A172 (cell line): ENCODE measurements at regions not wholly inside any gene's neighbourhood (a gene's known extent, or its start where the extent isn't known, plus 50 kb on each side); places are given as distances from the start of the nearest gene placed in this dataset.
A peak's percentile ranks its signal among the peaks of the same experiment; 100 is the strongest.
"Not testable (repeated sequence)": the region's sequence is repeated elsewhere in the genome, so short reads cannot be mapped to it uniquely, and the experiment has no call there.

Experiments used
- DNase-seq: peaks from one replicate; pipeline ENCODE4 v3.0.0-alpha.2; 2015; ENCODE audit warnings: low spot score

DNA sequence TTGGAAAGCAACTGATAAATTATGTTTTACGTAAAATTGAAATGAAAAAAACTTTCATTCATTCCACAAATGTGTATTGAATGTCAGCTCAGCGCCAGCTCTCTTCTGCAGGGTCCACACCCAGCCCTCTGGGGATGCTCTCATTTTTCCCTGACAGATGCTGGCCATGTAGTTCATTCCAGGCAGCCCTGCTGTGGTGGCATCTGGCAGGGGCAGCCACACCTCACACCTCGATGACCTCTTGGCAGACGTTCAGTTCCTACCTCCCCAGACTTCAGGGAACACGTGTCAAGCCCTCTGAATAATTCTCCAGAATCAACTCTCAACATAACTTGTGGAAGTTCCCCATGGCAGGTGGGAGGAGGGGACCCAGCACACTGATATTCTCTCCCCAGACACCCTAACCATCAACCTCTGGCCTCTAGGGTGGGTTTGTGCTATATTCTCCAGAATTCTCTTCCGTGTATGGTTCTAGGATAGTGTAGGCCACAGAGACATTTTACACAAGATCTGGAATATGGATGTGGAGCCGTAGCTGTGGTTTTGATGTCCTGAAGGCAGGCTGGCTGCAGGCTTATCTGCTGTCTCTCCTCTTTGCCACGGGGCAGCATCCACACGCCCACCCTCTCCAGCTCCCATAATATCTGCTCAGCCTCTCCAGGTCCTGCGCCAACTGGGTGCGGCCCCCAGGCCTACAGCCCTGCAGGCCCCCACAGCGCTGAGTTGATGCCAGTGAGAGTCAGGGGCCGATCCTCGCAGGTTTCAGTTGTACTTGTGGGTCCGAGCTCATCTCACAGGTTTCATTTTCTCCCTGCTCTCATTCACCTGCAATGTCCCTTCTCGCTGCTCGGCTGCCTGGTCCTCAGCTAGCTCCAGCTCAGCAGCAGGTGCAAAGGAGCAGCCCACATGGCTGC, 175.8 kb upstream of the ARID1B start:
- DNase-seq = no peak

DNA sequence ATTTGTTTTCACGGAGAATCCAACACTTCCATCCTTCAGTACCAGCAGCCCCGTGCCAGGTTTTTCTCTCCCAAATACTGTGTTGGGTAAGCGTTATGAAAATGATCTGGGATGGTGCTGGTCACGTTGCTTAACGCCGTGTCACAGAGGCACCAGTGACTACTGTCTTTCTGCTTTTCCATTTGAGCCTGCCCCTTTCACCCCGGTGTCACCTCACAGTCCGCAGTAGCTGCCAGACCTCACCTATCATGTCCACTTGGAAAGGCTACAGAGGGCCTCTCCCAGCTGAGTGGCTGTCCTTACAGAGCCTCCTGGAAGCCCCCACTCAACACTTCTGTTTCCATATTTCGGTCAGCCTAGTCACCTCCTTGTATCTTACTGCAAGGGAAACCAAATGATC, 176.5 kb upstream of the ARID1B start:
- DNase-seq = no peak

DNA sequence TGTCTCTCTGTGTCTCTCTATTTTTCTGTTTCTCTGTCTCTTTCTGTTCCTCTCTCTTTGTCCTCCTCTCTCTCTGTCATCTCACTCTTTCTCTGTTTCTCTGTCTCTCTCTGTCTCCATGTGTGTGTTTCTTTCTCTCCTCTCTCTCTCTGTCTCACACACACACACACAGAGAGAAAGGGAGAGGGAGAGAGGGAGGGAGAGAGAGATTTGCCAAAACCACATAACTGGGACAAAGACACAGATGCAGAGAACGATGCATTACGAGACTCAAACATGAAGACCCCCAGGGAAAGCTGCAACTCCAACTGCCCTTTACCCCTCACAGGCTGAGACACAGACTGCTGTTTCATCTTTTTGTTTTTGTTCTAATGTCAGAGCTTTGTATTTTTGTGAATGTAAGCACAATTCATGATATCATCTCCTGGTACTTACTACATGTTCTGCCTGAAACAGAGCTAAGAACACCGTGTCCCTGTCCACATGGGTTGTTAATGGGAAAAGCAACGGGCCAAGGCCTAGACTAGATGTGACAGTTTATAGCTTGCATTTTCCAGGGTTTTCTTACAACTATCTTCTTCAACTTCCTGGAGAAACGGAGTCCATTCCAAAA, 177.1 kb upstream of the ARID1B start:
- no peak for DNase-seq

DNA sequence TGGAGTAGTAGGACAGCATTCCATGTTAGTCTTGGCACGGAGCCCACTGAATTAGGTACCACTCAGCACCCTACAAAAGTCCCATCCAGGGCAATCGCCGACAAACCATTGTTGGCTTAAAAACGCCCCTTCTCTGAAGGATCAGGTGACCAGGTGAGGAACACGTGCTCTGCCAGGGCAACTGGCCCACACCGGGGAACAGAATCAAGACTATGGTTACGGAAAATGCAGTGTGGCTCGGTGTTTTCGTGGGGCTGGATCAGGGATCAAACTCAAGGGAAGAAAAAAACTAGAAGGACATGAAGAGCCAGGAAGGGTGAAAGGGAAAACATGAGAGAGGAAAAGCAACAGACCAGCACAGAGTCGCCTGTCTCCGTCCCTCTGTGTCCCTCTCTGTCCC, 177.8 kb upstream of the ARID1B start:
- DNase-seq = no peak

DNA sequence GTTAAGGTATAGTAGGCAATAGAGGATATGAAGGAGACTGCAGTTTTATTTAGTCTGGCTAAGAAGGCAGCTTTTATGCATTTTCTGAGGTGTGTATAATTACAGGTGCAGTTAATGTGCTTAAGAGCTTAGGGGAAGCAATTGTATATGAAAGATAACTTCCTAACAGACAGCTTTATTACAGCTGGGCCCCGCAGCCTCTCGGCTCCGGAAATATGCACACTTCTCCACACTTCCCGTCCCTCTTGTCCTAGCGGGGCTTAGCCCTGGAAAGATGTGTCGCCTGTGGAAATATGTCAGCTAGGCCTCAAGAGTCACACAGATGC, 178.4 kb upstream of the ARID1B start:
- DNase-seq = no peak

DNA sequence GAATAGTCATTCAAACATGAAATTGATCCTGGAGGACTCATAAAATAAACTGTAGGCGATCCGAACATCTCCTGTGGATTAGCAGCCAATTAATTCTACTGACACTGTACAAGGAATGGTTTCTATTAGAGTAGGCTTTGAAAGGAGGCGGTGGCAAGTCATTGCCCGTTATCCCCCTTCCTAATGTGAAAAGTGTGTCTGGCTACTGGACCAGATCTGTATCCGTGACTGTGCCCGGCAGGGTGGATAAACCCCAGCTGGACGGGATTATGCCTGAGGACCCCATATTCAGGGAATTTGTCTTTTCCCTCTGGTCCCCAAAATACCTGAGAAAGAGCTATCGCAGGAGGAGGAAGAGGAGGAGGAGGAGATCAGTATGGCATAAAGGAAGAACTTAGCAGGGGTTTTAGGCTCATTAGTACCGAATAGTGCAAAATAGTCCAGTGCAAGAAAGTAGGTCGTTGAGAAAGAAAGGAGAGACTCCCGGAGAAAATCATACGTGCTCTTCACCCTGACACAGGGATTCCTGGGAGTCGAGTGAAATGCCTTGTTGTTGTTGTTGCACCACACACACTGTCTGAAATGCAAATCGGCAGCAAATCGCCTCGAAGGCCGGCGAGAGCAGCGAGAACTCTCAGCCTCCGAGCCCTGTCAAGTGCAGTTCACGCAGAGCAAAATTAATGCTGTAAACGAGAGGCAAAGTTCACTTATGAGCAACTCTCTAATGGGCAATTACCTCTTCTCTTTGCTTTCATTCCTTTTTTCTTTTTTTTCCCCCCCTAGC, 178.9 kb upstream of the ARID1B start:
- no peak for DNase-seq

DNA sequence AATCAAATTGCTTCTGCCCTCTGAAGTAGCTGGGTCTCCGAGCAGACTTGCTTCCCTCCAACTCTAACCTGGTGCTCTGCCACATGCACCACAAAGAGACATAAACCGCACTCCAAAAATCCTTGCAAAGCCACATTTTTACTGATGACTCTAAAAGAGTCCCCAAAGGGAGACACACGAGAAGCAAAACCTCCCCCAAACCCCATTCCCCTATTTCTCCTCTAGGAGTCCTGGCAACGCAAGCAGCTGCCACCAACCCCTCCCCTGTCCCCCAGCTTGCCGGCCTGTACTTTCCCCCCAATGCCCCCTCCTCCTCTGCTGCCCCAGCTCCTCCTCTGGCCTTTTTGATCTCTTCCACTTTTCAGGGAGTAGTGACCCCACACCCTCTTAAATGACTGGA, 180.1 kb upstream of the ARID1B start:
- no peak for DNase-seq

DNA sequence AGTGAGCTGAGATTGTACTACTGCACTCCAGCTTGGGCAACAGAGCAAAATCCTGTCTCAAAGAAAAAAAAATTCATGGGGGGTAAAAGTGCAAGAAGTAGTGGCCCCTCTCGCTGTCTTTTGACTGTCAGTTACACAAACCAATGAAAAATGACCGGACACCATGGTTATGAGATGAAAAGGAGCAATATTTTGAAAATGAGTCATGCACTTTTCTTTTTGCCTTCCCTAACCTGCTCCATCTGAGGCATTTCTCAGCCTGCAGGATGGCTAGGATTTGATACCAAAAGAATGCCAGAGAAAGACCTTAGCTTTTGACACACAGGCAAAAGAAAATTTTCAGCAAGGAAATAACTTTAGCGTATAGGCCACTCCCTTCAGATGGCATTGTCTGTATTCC, 181.7 kb upstream of the ARID1B start:
- peak; percentile 50 for DNase-seq

DNA sequence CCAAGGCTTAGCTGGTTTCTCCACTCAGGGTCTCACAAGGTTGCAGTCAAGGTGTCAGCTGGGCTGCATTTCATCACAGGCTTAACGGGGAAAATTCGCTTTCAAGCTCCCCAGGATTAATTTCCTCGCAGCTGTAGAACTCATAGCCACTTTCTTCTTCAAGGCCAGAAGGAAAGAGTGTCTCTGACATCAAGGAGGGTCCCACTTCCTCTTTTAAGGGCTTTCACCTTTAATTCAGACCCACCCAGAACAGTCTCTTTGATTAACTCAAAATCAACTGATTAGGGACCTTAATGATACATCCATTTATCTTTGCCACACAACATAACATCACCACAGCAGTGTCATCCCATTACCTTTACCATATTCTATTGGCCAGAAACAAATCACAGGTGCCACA, 183.3 kb upstream of the ARID1B start:
- no peak for DNase-seq

DNA sequence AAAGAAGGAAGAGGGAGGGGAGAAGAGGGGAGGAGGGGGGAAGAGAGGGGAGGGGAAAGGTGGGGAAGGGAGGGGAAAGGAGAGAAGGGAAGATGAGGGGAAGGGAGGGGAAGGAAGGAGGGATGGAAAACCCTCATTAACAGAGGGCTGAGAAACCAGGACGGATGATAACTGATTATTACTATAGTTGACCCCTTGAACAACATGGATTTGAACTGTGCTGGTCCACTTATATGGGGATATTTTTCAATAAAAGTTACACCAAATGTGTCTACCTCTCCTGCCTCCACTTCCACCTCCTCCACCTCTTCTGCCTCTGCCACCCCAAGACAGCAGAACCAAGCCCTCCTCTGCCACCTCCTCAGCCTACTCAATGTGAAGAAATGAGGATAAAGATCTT, 184.1 kb upstream of the ARID1B start:
- no peak for DNase-seq

DNA sequence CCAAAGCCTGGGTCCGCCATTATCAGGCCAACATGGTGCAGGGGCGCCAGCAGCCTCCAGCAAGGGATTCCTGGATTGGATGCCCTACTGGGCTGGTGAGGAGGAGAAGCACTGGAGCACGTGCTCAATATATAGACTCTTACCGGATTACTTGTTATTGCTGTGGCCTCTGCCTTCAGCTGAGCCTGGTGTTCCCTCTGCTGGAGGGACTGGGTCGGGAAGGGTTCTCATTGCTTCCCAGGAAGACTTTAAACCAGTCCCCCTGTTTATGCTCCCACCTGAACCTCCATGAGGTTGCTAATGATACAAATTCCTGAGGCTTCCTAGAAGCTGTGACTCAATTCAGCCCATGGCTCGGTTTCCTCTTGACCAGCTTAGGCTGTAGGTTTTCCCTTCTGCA, 186.7 kb upstream of the ARID1B start:
- DNase-seq = no peak

DNA sequence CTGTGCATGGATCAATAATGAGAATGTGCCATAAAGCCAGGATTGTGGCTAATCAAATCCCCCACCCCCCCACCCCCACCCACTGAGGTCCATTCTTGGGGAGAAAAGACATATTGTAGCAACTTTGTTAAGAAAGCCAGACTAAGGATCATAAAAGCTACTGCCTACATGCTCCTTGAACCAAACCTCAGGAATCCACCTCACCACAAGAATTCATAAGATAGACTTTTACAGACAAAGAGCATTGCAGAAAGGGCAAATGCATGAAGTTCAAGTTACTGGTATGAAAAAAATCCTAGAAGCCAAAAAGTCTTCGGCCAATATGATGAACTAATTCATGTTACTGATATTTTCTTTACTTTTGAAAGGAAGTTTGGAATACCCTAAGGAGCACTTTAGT, 187.9 kb upstream of the ARID1B start:
- DNase-seq = peak; percentile 13

DNA sequence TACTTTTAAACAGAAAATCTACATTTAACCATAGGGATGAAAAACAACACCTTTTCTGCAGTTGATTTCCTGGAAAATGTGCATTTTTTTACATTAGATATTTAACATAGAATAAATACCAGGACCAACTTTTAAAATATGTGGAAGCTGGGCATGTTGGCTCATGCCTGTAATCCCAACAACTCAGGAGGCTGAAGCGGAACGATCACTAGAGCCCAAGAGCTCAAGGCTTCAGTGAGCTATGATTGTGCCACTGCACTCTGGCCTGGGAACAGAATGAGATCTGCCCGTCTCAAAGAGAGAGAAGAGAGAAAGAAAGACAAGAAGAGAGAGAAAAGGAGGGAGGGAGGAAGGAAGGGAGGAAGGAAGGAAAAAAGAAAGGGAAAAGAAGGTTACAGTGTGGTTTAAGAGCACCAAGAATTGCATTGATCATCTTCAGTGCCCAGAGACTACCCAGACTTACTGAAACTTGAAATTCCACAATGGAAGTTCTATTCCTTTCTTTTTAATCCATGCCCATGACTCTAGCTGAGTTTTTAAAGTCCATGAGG, 189.4 kb upstream of the ARID1B start:
- no peak for DNase-seq

DNA sequence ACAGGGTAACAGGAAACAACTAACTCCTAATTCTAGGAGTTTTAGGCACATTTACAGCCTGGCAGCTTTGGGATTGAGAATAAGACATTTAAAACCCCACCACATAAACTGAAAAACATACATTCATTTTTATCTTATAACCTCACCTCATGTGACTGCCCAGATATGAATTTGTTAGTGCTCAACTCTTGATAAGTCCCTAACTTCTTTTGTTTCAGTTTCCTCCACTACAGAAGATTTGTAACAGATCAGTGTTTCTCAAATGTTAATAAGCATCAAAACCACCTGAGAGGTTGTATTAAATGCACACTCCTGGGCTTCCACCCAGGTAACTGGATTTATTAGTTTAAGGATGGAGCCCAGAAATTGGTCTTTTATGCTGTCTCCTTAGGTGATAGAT, 190.1 kb upstream of the ARID1B start:
- no peak for DNase-seq

DNA sequence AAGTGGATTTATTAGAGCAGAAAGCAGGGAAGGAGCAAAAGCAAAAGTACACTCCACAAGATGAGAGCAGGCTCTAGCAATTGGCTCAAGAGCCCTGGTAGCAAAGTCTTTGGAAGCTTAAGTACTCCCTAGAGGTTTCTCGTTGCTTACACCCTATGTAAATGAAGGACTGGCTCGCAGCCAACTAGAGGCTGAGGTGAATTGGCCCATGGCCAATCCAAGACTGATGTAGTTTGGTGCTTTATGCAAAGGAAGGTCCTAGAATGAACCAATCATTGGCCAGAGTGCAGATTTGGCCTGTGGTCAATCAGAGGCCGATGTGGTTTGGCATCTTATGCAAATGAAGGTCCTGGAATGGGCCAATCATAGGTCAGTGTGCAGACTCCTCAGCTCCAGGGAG, 191.3 kb upstream of the ARID1B start:
- no peak for DNase-seq

DNA sequence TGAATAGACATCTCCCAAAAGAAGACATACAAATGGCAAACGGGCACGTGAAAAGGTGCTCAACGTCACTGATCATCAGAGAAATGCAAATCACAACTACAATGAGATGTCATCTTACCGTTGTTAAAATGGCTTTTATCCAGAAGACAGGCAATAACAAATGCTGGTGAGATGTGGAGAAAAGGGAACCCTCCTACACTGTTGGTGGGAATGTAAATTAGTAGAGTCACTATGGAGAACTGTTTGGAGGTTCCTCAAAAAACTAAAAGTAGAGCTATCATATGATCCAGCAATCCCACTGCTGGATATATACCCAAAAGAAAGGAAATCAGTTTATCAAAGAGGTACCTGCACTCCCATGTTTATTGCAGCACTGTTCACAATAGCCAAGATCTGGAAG, 193.1 kb upstream of the ARID1B start:
- not testable (repeated sequence) for DNase-seq

DNA sequence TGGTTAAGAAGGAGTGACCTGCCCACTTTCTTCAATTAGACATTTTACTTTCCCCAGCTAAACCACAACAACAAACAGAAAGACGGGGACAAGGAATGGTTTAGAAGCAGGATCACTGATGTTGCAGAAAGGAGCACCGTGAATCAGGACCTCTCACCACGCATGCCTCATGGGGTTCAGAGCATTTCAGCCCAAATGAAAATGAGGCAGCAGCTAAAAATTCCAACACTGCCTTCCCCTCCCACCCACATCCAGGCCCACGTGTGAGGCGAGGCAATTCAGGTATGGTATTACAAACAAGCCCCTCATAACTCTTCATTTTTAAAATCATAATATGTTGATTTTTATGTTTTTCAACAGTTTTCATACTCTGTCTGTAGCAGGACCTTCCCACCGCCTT, 194.1 kb upstream of the ARID1B start:
- no peak for DNase-seq

DNA sequence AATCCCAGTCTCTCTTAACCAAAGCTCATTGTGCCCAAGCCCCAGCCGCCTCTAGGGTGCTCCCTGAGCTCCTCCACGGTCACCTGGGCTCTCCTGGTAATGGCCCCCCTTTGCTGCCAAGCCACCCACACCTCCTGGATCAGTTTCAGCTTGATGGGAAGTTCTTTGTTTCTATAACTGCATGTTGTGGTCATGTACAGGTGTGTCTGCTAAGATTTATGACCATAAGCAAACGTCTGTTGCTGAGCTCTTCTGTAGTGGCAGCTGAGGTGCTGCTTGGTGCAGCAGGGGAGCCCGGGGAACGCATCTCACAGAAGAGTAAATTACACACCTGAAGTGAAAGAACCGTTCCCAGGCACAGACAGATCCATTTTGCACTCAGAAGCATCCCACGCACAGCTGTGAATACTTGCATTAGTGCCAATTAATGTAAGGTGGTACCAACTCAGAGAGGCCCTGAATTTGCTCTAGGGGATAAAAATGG, 194.6 kb upstream of the ARID1B start:
- DNase-seq = no peak

DNA sequence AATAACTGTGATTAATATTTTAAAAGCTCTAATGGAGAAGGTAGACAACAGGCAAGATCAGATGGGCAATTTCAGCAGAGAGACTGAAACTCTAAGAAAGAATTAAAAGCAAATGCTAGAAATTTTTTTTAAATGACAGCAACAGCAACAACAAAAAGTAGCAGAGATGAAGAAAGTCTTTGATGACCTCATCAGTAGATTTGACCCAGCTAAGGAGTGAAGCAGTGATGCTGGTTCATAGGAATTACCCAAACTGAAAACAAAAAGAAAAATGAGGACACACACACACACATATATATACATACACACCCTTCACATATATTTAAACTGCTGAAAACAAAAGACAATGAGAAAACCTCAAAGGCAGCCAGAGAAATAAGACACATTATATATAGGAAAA, 197.6 kb upstream of the ARID1B start:
- DNase-seq = no peak

DNA sequence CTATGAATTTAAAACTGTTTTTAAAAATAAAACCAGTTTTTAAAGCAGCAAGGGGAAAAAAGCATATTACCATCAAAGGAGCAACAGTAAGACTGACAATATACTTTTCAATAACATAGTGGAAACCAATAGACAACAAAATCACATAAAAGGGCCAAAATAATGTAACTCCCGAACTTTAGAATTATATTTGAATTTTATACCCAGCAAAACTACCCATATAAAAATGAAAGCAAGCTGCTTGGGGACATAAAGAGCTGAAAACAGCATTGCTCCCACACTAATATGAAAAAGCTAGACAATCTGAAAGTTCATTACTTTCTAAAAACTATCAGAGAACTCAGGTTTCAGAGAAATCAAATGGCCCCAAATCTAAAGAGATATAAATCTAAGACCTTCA, 199.4 kb upstream of the ARID1B start:
- no peak for DNase-seq

DNA sequence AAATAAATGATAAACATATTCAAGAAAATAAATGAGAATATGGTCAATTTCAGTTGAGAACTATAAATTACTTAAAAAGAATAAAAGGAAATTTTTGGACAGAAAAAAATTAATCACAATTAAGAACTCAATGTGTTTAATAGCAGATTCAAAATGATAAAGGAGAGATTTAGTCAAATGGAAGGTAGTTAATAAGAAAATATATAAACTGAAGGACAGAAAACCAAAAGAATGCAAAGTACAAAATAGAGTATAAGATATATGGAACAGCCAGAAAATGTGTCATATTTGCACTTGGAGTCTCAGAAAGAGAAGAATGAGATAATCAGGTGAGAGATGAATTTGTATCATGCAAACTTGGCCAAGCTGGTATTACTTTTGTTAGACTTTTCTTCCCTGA, 201.8 kb upstream of the ARID1B start:
- DNase-seq = no peak

DNA sequence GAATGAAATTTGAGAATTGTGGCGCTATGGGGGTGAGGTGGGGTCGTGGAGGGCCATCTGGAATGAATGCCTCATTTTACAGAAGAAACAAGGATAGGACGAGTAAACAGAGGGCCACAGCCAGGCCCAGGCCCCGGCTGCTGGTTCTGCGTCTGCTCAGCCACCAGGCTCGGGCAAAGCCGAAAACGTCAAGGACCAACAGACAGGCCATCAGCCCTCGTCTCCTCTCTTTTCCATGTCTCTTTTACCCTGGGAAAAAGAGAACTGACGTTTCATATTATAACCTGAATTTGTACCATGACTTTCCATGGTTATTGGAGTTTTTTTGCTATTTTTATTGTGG, 212.4 kb upstream of the ARID1B start:
- no peak for DNase-seq
